ENCODE measurements at regions not wholly inside any gene's neighbourhood (a gene's known extent, or its start where the extent isn't known, plus 50 kb on each side); places are given as distances from the start of the nearest gene placed in this dataset.

DNA sequence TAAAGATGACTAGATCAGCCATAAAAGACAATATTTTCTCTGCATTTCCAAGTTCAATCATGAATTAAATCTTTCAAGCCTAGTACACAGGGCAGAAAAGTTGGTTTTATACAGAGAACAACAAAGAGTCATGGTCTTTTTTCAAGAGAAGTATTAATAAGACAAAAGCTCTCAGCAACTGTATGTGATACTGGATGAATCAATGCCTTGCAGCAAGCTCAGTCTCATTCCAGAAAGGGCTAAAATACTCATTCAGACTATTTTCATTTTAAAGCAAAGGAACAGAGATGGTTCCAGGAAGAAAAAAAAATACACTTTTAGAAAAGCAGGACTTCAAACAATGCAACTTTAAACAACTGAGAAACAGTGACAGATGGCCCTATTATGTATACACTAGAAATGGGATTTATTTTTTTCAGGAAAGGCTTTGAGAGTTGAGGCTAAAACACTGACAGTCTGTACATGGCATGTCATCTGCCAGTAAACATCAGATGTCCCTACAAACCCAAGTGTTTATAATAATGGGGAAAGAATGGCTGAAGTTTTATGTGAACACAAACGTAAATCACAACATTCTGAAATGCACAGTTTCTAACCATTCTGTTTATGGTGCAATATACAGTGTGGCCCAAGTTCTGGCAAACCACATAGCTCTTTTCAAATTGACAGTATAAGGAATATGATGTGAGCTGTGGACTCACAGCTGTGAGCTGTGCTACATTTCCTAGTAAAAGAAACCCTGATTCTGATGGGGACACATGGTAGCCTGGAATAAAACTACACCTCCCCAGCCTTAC is 114.3 kb upstream of the DST start:
- no peak overlapping the region for H3K27ac Mint-ChIP-seq
- H3K4me1 Mint-ChIP-seq = peaks cover 41% of the 10 kb centered on the region
- Histone ChIP-seq H3K9me3 (ENCODE audit: control insufficient read depth, low read length) (no peaks in the 10 kb centered on the region), H3K4me3 (ENCODE audit: low read length) (no peak overlapping the region), H3K36me3 (ENCODE audit: control insufficient read depth, insufficient read depth, low read length) (no peaks in the 10 kb centered on the region), H3K27ac (ENCODE audit: low read depth, low read length) (no peak overlapping the region), H3K27me3 (ENCODE audit: control insufficient read depth, insufficient read depth, low read length, poor library complexity, severe bottlenecking) (no peaks in the 10 kb centered on the region), H3K9ac (ENCODE audit: extremely low read depth, low read length, poor library complexity, severe bottlenecking) (no peak overlapping the region), H3K4me1 (ENCODE audit: control insufficient read depth, insufficient read depth, low read length) (peaks cover 2% of the 10 kb centered on the region)
- no peak overlapping the region for H3K4me3 Mint-ChIP-seq
- H3K36me3 Mint-ChIP-seq (ENCODE audit: low read depth) = peaks cover 6% of the 10 kb centered on the region
- DNase-seq = no peak
- TF ChIP-seq, protein P1, sequence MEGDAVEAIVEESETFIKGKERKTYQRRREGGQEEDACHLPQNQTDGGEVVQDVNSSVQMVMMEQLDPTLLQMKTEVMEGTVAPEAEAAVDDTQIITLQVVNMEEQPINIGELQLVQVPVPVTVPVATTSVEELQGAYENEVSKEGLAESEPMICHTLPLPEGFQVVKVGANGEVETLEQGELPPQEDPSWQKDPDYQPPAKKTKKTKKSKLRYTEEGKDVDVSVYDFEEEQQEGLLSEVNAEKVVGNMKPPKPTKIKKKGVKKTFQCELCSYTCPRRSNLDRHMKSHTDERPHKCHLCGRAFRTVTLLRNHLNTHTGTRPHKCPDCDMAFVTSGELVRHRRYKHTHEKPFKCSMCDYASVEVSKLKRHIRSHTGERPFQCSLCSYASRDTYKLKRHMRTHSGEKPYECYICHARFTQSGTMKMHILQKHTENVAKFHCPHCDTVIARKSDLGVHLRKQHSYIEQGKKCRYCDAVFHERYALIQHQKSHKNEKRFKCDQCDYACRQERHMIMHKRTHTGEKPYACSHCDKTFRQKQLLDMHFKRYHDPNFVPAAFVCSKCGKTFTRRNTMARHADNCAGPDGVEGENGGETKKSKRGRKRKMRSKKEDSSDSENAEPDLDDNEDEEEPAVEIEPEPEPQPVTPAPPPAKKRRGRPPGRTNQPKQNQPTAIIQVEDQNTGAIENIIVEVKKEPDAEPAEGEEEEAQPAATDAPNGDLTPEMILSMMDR (conservative IDR thresholded peaks at IDR 0.05) = no peak
- H3K27me3 Mint-ChIP-seq (ENCODE audit: insufficient read depth) = peaks cover 5% of the 10 kb centered on the region
- 67 to 100% methylated on average over 1 of the region's 1 CpG for WGBS, 2 experiments (ENCODE audit: insufficient coverage in 1 of 2, insufficient read length in 1 of 2)
- H3K9me3 Mint-ChIP-seq = no peaks in the 10 kb centered on the region

DNA sequence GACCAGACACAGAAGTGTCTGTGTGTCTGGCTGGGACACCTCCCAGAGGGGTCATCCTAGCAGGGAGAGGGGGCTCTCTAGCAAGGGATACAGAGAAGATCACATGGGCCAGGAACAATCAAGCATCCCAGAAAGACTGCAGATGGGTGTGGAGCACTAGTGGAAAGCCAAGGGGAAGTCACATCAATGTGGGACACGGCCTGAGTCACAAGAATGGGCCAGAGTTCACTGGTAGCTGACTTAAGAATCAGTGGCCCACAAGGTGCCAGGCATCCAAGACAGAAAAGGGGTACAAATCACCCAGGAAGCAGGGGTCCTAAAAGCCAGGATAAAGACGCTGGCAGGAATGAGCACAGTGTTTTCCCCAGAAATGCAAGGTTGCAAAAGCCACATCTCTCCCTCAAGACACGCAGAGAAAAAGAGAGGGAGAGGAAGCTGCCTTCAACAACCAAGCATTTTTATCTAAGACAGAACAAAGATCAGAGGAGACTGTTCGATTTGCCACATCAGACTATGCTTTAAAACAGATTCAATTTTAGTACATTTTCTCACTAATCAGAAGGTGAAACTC is 113.6 kb upstream of the DST start:
- Mint-ChIP-seq H3K4me1 (peaks cover 48% of the 10 kb centered on the region), H3K36me3 (ENCODE audit: low read depth) (peaks cover 6% of the 10 kb centered on the region), H3K9me3 (no peaks in the 10 kb centered on the region), H3K4me3 (no peak overlapping the region), H3K27me3 (ENCODE audit: insufficient read depth) (peaks cover 5% of the 10 kb centered on the region), H3K27ac (no peak overlapping the region)
- DNase-seq = no peak
- no peaks in the 10 kb centered on the region for H3K9me3 ChIP-seq (ENCODE audit: control insufficient read depth, low read length)
- H3K27ac ChIP-seq (ENCODE audit: low read depth, low read length) = no peak overlapping the region
- H3K4me1 ChIP-seq (ENCODE audit: control insufficient read depth, insufficient read depth, low read length) = peaks cover 8% of the 10 kb centered on the region
- H3K9ac ChIP-seq (ENCODE audit: extremely low read depth, low read length, poor library complexity, severe bottlenecking) = no peak overlapping the region
- 76 to 91% methylated on average over 2 to 4 of the region's 4 CpGs for WGBS, 2 experiments (ENCODE audit: insufficient coverage in 1 of 2, insufficient read length in 1 of 2)
- H3K36me3 ChIP-seq (ENCODE audit: control insufficient read depth, insufficient read depth, low read length) = no peaks in the 10 kb centered on the region
- TF ChIP-seq, protein P1 (conservative IDR thresholded peaks at IDR 0.05) = no peak
- no peak overlapping the region for H3K4me3 ChIP-seq (ENCODE audit: low read length)
- H3K27me3 ChIP-seq (ENCODE audit: control insufficient read depth, insufficient read depth, low read length, poor library complexity, severe bottlenecking) = no peaks in the 10 kb centered on the region

DNA sequence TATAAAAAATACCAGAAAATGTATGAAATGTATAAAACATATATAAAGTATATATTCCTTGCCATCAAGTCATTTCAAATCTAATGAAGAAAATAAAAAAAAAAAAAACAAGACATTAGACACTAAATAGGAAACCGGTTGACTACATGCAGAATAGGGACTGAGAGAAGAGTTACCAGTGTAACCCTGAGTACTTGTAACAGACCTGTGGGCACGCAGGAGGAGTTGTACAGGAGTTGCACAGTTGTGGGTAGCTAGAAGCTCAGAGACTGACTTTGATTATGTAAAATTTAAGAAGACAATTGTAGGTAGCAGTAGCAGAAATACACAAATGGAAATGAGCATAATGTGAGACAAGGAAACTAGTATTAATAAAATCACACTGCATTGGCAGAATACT is 112.4 kb upstream of the DST start:
- H3K27ac ChIP-seq (ENCODE audit: low read depth, low read length) = no peak overlapping the region
- H3K4me3 ChIP-seq (ENCODE audit: low read length) = no peak overlapping the region
- no peak overlapping the region for H3K9ac ChIP-seq (ENCODE audit: extremely low read depth, low read length, poor library complexity, severe bottlenecking)
- H3K27me3 Mint-ChIP-seq (ENCODE audit: insufficient read depth) = peaks cover 5% of the 10 kb centered on the region
- peaks cover 8% of the 10 kb centered on the region for H3K4me1 ChIP-seq (ENCODE audit: control insufficient read depth, insufficient read depth, low read length)
- TF ChIP-seq, protein P1 (conservative IDR thresholded peaks at IDR 0.05) = no peak
- peaks cover 53% of the 10 kb centered on the region for H3K4me1 Mint-ChIP-seq
- DNase-seq = no peak
- no peaks in the 10 kb centered on the region for H3K36me3 ChIP-seq (ENCODE audit: control insufficient read depth, insufficient read depth, low read length)
- H3K9me3 ChIP-seq (ENCODE audit: control insufficient read depth, low read length) = no peaks in the 10 kb centered on the region
- no peak overlapping the region for H3K27ac Mint-ChIP-seq
- no peak overlapping the region for H3K4me3 Mint-ChIP-seq
- H3K36me3 Mint-ChIP-seq (ENCODE audit: low read depth) = peaks cover 4% of the 10 kb centered on the region
- no peaks in the 10 kb centered on the region for H3K27me3 ChIP-seq (ENCODE audit: control insufficient read depth, insufficient read depth, low read length, poor library complexity, severe bottlenecking)
- no peaks in the 10 kb centered on the region for H3K9me3 Mint-ChIP-seq
- 93 to 94% methylated on average over 2 of the region's 2 CpGs for WGBS, 2 experiments (ENCODE audit: insufficient coverage in 1 of 2, insufficient read length in 1 of 2)
